ENCODE measurements at regions not wholly inside any gene's neighbourhood (a gene's known extent, or its start where the extent isn't known, plus 50 kb on each side); places are given as distances from the start of the nearest gene placed in this dataset.

- TF ChIP-seq CTCF (IDR thresholded peaks at IDR 0.05; ENCODE audit: poor library complexity) (no peak), EZH2 (IDR thresholded peaks at IDR 0.05; ENCODE audit: borderline replicate concordance) (no peak), EZH2phosphoT487 (IDR thresholded peaks at IDR 0.05; ENCODE audit: low read depth, severe bottlenecking, unreplicated experiment) (no peak)
These were observed 52.6 kb upstream of the ULK4 start for GRCh38 chr3:42014458-42014920.

Data from hepatocyte (in vitro differentiated cells).